GM18520 (cell line): ENCODE measurements at regions not wholly inside any gene's neighbourhood (a gene's known extent, or its start where the extent isn't known, plus 50 kb on each side); places are given as distances from the start of the nearest gene placed in this dataset.

Experiments
- ATAC-seq: cut with Tn5 transposase; IDR thresholded peaks from one replicate; pipeline ENCODE4 v1.9.1; 2021; ENCODE audit not compliant: unreplicated experiment

DNA sequence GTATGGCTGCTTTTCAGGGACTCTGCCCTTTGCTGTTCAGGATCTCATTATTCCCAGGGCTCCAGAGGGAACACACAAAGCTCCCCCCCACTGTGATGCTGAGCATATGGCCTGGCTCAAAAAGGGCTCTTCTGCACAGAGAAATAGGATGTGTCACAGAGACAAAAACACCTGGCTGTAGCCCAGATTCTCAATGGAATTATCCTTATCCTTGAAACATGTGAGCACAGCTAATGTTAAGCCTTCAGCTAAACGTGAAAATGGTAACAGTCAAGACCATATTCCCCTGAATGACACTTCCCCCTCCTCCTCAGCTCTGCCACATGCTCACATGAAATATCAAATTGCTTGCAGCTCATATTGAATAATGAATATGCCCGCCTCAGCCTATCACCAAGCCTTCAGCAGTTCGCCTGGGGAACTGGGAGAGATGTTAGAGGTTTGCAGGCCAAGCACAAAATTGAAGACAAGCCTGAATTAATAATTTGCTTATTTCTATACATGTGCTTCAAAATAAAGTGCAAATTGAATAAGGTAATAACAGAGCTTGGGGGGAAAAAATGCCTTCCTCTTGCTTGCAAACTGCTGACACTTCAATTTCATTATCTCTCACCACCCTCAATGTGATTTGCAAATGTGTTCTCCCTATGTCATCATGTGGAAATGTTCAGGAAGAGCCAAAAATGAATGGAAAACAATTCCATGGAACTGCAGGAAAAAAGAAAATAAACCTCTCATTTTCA, 181.0 kb upstream of the HNRNPA3 start:
- ATAC-seq = no peak

- ATAC-seq = no peak
These were observed 175.8 kb upstream of the HNRNPA3 start for GRCh38 chr2:177036747-177037146.

DNA sequence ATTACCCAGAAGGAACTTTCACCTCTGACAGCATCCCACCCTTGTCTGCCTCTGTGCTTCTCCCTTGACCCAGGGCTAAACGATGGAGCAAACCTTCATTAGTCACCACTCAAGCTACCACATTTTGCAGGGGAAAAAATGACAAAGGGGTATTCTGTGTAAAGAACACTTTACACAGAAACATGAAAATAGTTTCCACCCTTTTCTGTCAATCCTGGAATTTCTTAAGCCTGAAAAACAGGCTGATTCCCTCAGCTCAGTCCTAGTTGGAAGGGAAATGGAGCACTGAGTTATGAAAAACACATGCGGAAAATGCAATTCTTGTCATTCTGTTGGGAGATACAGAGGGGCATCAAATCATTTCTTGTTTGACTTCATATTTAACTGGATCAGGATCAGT, 175.0 kb upstream of the HNRNPA3 start:
- no peak for ATAC-seq

- no peak for ATAC-seq
These were observed 173.7 kb upstream of the HNRNPA3 start for GRCh38 chr2:177038787-177039484.

DNA sequence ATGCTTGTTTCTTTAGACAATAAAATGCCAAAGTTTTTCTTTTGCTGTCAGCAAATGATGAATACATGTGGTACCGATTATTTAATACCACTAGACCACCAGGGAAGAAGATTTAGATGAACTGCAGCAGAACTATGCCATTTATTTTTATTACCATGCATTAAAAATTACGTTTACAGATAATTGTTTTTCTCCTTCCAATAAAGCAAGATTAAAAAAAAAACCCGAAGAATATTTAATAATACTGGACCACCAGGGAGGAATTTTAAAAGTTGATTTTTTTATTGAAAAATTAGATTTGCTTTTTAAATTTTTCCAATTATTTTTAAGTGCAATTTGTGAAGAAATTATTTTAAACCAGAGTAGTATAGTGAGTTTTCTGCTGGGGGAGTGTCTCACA, 170.3 kb upstream of the HNRNPA3 start:
- no peak for ATAC-seq

GRCh38 chr2:177044671-177045070, 167.9 kb upstream of the HNRNPA3 start:
- ATAC-seq = no peak

DNA sequence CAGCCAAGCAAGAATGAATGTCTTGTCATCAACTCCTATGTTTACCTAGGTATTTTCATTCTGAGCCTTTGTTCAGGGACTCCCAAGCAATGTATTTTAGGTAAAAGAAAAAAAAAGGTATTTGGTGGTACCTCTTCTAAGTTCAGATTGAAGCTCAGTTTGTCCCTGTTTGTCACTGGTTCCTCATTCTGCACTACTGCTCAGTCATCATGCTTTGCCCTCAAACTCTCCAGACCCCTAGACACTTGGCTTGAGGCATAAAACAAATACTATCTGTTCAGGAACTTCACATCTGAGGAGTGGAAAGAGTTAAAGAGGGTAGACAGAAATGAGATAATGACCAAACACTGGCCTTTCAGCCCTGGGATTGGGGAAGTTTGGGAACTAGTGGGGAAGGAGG, 163.6 kb upstream of the HNRNPA3 start:
- no peak for ATAC-seq

GRCh38 chr2:177051278-177051677, 161.3 kb upstream of the HNRNPA3 start:
- ATAC-seq = no peak

- no peak for ATAC-seq
These were observed 160.1 kb upstream of the HNRNPA3 start for GRCh38 chr2:177052471-177052870.

GRCh38 chr2:177053038-177053437, 159.6 kb upstream of the HNRNPA3 start:
- no peak for ATAC-seq

- no peak for ATAC-seq
These were observed 158.9 kb upstream of the HNRNPA3 start for GRCh38 chr2:177053716-177054115.

DNA sequence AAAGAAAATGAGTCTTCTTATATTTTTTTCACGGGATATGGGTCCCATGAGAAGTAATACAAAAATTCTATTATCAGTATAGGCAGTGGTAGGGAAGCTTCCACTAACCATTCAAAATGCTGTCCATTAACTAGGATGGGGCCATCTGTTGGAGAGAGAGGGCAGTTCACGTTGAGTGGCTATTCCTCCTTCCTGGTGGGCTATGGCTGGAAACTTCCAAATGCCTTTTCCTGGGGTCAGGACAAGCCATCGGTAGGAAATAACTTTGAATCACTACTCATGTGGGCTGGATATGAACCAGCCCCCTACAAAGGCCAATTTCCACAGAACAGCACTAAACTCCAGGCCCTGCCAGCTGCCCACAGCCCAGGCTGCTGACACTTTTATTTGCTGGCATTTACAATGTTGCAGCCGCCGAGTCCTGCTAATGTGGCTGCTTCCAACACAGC, 156.1 kb upstream of the HNRNPA3 start:
- no peak for ATAC-seq

- ATAC-seq = peak; percentile 75
These were observed 153.8 kb upstream of the HNRNPA3 start for GRCh38 chr2:177058747-177059146.

DNA sequence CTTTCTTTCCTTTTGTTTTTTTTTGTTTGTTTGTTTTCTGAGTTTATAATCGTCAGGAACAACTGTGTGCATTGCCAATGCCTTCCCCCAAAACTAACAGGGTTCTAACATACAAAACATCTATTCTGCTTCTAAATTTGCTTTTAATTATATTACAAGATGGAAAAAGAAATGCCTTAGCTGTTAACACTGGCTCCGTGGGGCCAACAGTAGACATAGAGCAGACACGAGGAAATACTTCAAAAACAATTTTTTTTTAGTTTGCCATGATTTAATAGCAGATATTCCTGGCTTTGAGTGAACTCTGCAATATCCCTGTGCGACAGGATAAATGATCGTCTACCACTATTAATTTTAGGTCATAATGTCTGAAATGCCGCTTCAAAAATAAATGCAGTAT, 153.3 kb upstream of the HNRNPA3 start:
- ATAC-seq = no peak

DNA sequence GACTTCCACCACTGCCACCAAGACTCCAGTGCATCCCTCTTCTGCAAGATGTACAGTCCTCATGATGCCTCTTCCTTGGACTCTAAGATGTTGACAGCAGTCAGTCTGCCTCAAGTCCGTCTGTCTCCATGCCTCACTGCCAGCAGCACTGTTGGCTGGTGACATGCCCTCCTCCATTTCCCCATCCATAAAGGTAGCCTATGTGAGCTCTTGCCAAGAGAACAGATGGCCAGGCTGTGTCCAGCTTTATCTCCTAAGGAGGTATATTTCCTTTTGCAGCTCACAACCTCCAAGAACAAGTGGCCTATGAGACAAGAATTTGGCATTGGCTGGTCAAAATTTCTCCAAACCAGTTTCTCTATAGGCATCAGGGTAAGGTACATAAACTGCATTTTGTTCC, 149.3 kb upstream of the HNRNPA3 start:
- no peak for ATAC-seq

DNA sequence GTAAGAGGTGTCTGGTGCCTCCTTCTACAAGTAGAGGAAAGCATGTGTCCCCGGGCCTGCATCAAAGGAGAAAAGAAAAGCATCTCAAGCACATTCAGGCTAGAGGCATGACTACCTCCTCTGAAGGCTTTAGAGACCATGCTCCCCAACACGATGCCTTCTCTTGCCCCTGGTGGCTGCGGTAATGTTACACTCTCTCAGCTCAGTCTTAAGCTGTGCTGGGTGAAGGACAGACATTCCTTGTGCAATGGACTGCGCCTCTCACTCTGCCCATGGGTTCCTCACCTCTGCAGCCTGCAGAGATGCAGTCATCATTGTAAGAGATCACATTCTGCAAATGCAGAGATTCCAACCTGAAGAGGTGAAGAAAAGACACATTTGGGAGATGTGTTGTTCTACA, 148.2 kb upstream of the HNRNPA3 start:
- no peak for ATAC-seq

- no peak for ATAC-seq
These were observed 143.6 kb upstream of the HNRNPA3 start for GRCh38 chr2:177068967-177069366.

GRCh38 chr2:177072090-177072489, 140.5 kb upstream of the HNRNPA3 start:
- no peak for ATAC-seq

DNA sequence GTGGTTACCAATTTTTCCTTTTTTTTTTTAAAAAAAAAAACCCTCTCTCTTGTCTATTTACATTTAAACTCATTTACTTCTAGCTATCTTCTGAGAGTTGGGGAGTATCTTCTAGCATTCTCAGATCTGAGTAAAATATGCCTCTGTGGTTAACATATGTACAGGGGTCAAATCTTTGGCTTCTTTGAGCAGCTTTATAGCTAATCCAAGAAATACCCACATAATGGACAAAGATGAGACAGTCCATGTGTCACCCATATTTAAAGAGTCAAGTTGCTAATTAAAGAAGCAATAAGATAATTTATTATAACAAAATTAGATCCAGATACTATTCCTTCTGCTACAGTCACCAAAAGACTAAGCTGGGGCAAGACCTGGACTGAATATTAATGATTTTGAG, 139.0 kb upstream of the HNRNPA3 start:
- ATAC-seq = no peak

DNA sequence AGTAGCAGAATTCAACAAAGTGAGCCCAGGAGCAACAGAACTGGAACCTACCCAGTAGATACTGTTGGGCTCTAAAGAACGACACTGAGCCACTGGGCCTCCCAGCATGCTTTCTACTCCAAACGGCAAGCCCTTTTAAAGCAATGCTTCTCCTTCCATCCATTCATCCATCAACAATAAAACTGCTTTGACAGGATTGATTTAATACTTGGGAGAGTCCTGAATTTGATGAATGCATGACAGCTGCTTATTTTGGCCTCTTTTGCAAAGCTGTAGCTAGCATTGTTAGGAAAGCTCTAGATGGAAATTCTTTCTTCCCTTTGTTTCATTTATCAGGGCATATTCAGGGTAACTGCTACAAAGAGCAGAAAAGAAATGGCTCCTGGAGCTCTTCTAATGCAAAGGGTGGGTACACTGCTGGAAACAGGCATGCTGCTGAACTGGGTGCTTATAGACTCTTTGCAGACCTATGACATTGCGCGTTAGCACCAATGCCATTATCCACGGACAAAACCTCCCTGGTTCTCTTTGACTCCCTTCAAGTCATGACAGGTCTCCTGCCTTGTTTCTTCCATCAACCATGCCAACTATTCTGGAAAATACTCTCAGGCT, 138.4 kb upstream of the HNRNPA3 start:
- ATAC-seq = no peak

- no peak for ATAC-seq
These were observed 137.3 kb upstream of the HNRNPA3 start for GRCh38 chr2:177075254-177075653.

DNA sequence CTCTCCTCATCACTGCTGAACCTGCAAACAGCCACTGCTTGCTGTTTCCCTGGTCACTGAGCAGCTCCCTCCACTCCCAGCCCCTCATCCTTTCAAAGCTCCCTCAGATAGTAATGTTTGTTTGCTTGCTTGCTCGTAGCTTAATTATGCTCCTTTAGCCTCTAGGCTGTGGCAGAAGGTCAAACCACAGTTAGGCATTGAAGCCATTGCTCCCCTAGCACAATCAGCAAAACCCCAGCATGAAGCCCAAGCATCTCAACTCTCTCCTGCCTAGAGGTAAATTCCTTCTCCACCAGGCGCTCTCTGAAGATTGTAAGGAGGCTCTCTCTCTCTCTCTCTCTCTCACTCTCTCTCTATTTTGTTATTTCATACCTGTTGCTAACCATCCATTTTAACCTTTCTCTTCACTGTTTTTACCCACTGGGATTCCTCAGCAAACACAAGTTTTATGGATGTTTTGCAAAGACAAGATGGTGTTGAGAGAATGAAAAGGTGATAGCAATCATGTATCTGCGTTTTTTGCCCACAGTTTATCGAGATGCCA, 135.9 kb upstream of the HNRNPA3 start:
- no peak for ATAC-seq
